ENCODE measurements at regions not wholly inside any gene's neighbourhood (a gene's known extent, or its start where the extent isn't known, plus 50 kb on each side); places are given as distances from the start of the nearest gene placed in this dataset.

DNA sequence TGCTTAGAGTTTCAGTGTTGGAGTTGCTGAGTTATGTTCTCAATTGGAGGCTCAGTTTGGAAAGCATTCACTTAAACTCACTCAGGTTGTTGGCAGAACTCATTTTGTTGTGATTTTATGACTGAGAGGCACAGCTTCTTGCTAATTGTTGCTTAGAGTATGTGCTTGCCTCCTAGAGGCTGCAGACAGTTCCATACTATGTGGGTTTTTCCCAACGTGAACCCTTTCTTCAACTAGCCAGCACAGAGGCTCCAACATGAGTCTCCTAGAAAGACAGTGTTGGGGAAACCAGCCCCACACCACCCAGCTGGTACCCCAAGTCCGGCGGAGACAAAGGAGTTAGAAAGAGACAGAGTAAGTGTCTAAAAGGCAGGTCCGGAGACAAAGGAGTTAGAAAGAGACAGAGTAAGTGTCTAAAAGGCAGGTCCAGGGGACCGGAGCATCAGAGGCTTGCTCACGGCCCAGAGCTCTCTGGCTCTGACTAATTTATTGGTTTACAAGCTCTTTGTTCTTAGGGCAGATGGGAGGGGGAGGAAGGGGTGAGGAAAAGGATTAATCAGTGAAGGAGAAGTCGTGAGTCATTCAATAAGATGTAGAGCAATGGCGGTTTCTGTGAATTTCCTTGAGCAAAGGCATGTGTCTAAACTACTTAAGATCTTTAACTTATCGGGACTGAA, 999.7 kb upstream of the LRRTM1 start:
- FAIRE-seq: no peak
- H3K4me1 ChIP-seq: no peaks in the 10 kb centered on the region
- ATAC-seq: no peak
- 2% methylated on average over 9 of the region's 9 CpGs for WGBS (ENCODE audit: missing lambda C conversion rate)
- H3K27ac ChIP-seq: no peak overlapping the region
- no peak for DNase-seq (ENCODE audit: low read depth in 1 of 2, low spot score in 1 of 2)
- H3K4me3 ChIP-seq: no peak overlapping the region
- ChIA-PET POLR2A (no interaction called here), CTCF (no interaction called here)
- no peak for TF ChIP-seq CHD2 (IDR thresholded peaks at IDR 0.05; ENCODE audit: low read length, partially characterized antibody)
- TF ChIP-seq, protein P1, sequence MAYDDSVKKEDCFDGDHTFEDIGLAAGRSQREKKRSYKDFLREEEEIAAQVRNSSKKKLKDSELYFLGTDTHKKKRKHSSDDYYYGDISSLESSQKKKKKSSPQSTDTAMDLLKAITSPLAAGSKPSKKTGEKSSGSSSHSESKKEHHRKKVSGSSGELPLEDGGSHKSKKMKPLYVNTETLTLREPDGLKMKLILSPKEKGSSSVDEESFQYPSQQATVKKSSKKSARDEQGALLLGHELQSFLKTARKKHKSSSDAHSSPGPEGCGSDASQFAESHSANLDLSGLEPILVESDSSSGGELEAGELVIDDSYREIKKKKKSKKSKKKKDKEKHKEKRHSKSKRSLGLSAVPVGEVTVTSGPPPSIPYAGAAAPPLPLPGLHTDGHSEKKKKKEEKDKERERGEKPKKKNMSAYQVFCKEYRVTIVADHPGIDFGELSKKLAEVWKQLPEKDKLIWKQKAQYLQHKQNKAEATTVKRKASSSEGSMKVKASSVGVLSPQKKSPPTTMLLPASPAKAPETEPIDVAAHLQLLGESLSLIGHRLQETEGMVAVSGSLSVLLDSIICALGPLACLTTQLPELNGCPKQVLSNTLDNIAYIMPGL (CRISPR knock-in tag; IDR thresholded peaks at IDR 0.05; ENCODE audit: borderline replicate concordance): no peak
- no peak for TF ChIP-seq ESRRA (IDR thresholded peaks at IDR 0.05; ENCODE audit: borderline replicate concordance, low read length)
- no peak for TF ChIP-seq HOXB5 (CRISPR knock-in tag; IDR thresholded peaks at IDR 0.05)
- no peak for TF ChIP-seq MYC (IDR thresholded peaks at IDR 0.05; ENCODE audit: borderline replicate concordance, low read length)
- no peak for TF ChIP-seq MAFK (IDR thresholded peaks at IDR 0.05; ENCODE audit: partially characterized antibody)
- no peak for TF ChIP-seq FOSL2 (IDR thresholded peaks at IDR 0.05)
- TF ChIP-seq FOSL2 (CRISPR knock-in tag; IDR thresholded peaks at IDR 0.05): no peak
- TF ChIP-seq RARB (CRISPR knock-in tag; IDR thresholded peaks at IDR 0.05): no peak
- TF ChIP-seq CBX2 (IDR thresholded peaks at IDR 0.05; ENCODE audit: borderline replicate concordance, low read depth): no peak
- no peak for TF ChIP-seq POLR2AphosphoS2 (conservative IDR thresholded peaks at IDR 0.05; ENCODE audit: low read length)
- no peak for TF ChIP-seq BHLHE40 (IDR thresholded peaks at IDR 0.05; ENCODE audit: low read depth, low read length)
- no peak for TF ChIP-seq EP300 (IDR thresholded peaks at IDR 0.05)
- TF ChIP-seq, protein P2, sequence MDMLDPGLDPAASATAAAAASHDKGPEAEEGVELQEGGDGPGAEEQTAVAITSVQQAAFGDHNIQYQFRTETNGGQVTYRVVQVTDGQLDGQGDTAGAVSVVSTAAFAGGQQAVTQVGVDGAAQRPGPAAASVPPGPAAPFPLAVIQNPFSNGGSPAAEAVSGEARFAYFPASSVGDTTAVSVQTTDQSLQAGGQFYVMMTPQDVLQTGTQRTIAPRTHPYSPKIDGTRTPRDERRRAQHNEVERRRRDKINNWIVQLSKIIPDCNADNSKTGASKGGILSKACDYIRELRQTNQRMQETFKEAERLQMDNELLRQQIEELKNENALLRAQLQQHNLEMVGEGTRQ (IDR thresholded peaks at IDR 0.05): no peak
- no peak for TF ChIP-seq GATA3 (IDR thresholded peaks at IDR 0.05; ENCODE audit: borderline replicate concordance)
- TF ChIP-seq RAD21 (conservative IDR thresholded peaks at IDR 0.05 in 1 of 2, IDR thresholded peaks at IDR 0.05 in 1 of 2): no peak
- no peak for TF ChIP-seq SMC3 (IDR thresholded peaks at IDR 0.05)
- TF ChIP-seq EHMT2 (IDR thresholded peaks at IDR 0.05; ENCODE audit: low read depth): no peak
- H3K9me3 ChIP-seq: peaks cover 14% of the 10 kb centered on the region; the same call in 2 of the 3 replicates
- no peak overlapping the region for H3K4me2 ChIP-seq

GRCh38 chr2:81303321-81303720, 998.8 kb upstream of the LRRTM1 start:
- POLR2A ChIA-PET: no interaction called here
- WGBS (ENCODE audit: missing lambda C conversion rate): 5% methylated on average over 1 of the region's 1 CpG
- H3K4me1 ChIP-seq: no peaks in the 10 kb centered on the region
- FAIRE-seq (no peak), ATAC-seq (no peak), DNase-seq (ENCODE audit: low read depth in 1 of 2, low spot score in 1 of 2) (no peak)
- H3K9me3 ChIP-seq: peaks cover 7% of the 10 kb centered on the region; the same call in 1 of the 3 replicates
- no peak overlapping the region for H3K4me3 ChIP-seq
- H3K4me2 ChIP-seq: no peak overlapping the region
- TF ChIP-seq POLR2AphosphoS2 (conservative IDR thresholded peaks at IDR 0.05; ENCODE audit: low read length) (no peak), TP53 (CRISPR knock-in tag; IDR thresholded peaks at IDR 0.05) (no peak), HOXA7 (CRISPR knock-in tag; IDR thresholded peaks at IDR 0.05) (no peak), CHD2 (IDR thresholded peaks at IDR 0.05; ENCODE audit: low read length, partially characterized antibody) (no peak), HDAC2 (IDR thresholded peaks at IDR 0.05) (no peak), FOSB (CRISPR knock-in tag; IDR thresholded peaks at IDR 0.05) (no peak), EHMT2 (IDR thresholded peaks at IDR 0.05; ENCODE audit: low read depth) (no peak), MAZ (IDR thresholded peaks at IDR 0.05; ENCODE audit: borderline replicate concordance, low read depth, low read length) (no peak), BHLHE40 (IDR thresholded peaks at IDR 0.05; ENCODE audit: low read depth, low read length) (no peak), CEBPB (IDR thresholded peaks at IDR 0.05) (no peak), GATA3 (IDR thresholded peaks at IDR 0.05; ENCODE audit: borderline replicate concordance) (no peak)
- TF ChIP-seq, protein P3, sequence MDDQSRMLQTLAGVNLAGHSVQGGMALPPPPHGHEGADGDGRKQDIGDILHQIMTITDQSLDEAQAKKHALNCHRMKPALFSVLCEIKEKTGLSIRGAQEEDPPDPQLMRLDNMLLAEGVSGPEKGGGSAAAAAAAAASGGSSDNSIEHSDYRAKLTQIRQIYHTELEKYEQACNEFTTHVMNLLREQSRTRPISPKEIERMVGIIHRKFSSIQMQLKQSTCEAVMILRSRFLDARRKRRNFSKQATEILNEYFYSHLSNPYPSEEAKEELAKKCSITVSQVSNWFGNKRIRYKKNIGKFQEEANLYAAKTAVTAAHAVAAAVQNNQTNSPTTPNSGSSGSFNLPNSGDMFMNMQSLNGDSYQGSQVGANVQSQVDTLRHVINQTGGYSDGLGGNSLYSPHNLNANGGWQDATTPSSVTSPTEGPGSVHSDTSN (IDR thresholded peaks at IDR 0.05): no peak
- TF ChIP-seq, protein P4, sequence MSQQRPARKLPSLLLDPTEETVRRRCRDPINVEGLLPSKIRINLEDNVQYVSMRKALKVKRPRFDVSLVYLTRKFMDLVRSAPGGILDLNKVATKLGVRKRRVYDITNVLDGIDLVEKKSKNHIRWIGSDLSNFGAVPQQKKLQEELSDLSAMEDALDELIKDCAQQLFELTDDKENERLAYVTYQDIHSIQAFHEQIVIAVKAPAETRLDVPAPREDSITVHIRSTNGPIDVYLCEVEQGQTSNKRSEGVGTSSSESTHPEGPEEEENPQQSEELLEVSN (IDR thresholded peaks at IDR 0.05; ENCODE audit: borderline replicate concordance, low read depth): no peak
- CTCF ChIA-PET: no interaction called here
- H3K27ac ChIP-seq: no peak overlapping the region
